HG03039 (cell line): ENCODE measurements at regions not wholly inside any gene's neighbourhood (a gene's known extent, or its start where the extent isn't known, plus 50 kb on each side); places are given as distances from the start of the nearest gene placed in this dataset.

Experiments
- ATAC-seq: cut with Tn5 transposase; IDR thresholded peaks from one replicate; pipeline ENCODE4 v1.9.1; 2021; ENCODE audit warnings: mild to moderate bottlenecking, moderate library complexity; ENCODE audit not compliant: unreplicated experiment

DNA sequence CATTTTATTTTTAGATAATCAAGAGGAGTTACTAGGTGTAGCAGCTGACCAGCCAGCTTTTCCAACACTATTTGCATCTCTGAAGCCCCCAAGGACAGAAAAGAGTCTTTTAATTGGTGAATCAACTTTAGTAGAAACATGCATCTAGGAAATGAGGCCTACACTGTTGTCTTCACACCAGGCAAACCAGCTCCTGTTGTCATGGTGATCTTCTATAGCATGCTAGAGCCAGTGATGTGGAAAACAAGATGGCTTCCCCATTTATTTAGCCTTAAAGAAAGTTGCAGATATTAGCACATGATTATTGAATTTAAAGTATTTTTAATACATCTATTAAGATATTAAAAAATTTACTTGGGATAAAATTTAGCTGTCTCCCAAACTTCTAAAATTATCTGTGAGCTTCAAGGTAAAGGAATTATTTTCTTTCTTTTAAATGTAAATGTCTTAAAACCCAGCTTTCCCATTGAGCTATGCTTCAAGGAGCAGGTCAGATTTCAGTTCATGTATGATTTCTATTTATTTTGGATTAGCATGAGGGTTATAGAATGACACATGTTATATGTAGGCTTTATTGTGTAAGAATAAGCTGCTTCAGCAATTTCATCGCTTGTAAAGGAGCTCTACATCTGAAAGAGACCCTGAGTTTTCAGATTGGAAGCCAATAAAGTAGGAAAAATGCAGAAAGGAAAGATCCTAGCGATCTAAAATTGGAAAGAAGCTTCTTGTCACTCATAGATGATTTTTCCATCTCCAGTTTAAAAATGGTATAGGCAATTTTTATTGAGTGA lies 564.9 kb upstream of the CITED2 start:
- ATAC-seq: no peak

DNA sequence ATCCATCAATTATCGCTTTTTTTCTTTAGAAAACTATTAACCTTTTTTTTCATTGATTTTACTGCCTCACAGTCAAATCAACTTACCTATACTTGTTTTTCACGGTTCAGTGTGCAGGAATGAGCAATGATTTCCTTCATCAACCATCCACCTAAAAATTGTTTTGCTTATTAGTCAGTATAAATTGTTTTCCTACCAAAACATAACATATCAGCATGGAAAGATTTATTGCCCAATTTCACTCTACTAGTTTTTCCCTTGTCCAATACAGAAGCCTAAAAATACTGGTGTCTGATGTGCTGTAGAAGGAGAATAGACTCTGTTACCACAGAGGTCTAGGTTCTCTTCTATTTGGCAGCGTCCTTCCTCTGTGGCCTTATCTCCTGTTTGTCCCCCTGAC lies 558.2 kb upstream of the CITED2 start:
- no peak for ATAC-seq

DNA sequence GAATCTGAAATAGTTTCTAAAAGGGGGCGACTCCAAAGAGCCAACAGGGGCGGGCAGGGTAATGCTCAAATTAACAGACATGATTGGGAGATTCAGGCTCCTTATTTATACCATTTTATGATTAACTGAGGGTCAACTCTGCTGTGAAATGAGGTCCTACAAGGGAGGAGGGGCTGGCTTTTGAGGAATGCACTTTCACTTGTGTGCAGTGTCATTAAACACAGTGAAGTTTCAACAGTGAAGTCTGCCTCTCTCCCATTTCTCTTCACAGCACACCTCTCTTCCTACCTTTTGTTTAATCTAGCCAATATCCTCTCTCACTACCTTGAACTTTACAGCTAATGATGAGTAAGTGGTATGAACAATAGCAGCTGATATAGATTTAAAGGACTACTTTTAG lies 557.3 kb upstream of the CITED2 start:
- no peak for ATAC-seq

DNA sequence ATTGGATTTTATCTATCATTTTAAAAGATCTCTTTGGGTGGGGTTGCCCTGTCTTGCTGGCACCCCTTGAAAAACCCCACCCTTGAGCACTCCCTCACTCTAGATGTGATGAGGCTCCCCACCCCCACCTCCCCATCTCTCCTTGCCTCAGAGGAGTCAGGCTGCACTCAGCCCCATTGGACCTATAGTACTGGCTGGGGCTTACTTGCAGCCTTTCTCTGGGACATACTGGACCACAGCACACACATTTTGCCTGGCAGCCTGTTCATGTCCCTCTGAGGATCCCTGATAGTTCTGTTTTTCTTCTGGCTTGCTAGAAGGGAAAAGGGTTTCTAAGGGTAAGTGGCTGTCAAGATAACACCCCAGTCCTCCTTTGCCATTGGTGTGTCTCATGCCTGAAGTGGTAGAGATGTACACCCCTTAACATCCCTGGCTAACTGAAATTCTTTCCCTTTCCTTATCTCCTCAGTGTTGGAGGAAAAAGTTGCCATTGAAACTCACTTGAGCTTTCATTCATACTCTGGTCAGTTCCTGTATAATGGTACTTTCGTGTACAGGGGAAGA lies 553.4 kb upstream of the CITED2 start:
- no peak for ATAC-seq

DNA sequence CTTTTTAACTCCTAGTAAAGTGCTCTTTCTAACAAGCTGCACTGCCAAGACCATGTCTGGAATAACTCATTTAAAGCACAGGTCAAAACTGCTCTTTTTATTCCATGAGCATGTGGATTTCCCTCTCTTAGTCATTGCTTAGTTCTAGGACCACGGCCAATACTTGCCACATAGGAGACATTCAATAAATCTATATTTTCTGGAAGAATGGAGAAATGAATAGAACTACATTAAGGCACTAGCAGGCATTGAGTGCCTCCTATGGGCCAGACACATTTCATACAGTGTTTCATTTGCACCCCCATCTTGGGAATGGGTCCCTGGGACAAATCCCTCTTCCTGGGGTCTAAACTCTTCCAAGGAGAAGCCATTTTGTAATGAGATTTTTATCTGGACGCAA lies 552.8 kb upstream of the CITED2 start:
- no peak for ATAC-seq

DNA sequence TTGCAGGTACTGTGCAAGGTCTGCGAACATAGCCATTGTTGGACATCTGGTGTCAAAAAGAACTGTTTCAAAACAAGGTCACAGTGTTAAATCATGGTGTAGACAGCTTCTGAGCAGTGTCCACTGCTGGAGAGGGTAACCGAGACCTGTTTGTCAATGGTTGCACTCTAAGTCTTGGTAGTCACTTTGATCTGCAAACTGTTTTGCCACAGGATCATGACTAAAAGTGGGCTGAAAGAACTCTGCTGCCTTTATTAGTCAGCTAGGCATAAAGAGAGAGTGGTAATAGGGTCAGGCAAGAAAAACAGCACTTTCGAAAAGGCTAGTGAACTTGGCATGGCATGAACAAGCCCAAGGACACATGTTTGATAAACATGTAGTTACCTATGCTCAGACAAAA lies 552.3 kb upstream of the CITED2 start:
- ATAC-seq: no peak

DNA sequence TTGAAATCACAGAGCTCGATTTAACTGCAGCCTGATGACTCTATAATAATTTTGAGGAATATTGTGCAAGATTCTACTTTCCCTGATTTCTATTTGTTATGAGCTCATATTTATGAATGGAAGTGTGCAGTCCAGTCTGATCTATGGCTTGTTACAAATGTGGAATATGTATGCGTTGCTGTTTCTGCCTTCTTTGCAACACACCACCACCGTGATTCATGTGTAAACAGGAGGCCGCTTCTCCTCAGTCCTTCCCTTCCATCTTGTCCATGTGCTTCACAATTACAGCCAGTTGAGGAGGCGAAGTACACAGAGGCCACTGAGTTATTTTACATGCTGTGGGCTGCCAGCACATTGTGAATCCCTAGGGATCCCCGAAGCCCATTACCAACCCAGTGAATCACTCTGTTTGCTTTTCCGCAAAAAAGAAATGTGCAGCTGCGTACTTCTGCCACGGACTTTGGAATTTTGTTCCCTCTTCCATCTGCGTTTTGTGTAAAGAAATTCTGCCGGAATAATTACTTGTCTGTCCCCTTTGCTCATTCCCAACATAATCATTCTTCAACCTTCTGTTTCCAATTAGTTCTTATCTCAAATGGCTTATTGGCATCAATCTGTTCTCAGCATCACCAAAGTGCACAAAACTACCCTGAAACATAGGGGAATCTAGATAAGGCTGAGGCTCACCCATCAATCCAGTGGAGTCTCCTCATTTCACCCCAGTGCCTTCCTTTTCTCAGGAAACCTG lies 551.6 kb upstream of the CITED2 start:
- ATAC-seq: no peak

DNA sequence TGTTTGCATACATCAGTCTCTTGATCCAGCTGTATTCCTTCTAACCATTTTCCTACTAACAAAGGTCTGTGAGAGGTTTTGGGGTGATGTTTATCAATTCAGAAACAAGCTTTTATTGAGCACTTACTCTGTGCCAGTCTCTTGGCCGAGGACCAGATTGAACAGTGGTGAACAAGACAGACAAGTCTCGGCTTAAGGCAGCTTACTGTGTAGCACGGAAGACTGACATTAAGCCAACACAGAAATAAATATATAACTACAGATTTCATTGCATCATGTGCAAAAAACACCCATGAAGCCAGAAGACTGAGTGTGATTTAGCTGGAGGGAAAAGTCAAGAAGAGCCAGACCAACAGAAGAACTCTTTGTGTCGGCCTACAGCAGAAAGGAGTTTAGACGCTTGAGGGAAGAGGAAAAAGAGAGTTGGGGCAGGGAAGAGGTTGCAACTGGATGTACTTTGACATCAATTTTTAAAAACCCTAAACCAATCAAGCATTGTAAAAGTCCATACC lies 549.6 kb upstream of the CITED2 start:
- ATAC-seq: no peak

DNA sequence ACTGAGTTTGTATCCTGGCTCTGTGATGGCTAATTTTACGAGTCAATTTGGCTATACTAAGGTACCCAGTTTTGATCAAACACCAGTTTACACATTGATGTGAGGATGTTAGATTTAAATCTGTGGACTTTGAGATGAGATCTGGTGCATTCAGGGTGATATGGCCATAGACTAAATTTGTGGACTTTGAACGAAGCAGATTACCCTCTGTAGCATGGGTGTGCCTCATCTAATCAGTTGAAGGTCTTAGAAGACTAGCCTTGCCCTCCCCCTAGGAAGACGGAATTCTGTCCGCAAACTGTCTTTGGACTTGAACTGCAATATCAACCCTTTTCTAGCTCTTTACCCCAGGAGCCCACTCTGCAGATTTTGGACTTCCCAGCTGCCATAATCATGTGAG lies 547.8 kb upstream of the CITED2 start:
- ATAC-seq: no peak

DNA sequence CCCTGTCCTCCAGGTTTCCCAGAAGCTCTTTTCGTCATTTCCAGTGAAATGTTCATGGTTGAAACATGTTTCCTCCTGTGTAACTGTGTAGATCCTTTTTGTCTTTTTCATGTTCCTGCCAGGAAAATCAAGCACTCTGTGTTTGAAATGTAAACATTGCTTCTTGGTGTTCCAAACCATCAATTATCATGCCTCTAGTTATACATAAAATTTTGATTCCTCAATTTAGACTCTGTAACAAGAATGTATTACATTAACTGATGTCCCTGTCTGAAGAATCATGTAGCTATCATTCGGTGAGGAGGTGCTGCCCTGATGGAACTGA lies 546.3 kb upstream of the CITED2 start:
- ATAC-seq: no peak

DNA sequence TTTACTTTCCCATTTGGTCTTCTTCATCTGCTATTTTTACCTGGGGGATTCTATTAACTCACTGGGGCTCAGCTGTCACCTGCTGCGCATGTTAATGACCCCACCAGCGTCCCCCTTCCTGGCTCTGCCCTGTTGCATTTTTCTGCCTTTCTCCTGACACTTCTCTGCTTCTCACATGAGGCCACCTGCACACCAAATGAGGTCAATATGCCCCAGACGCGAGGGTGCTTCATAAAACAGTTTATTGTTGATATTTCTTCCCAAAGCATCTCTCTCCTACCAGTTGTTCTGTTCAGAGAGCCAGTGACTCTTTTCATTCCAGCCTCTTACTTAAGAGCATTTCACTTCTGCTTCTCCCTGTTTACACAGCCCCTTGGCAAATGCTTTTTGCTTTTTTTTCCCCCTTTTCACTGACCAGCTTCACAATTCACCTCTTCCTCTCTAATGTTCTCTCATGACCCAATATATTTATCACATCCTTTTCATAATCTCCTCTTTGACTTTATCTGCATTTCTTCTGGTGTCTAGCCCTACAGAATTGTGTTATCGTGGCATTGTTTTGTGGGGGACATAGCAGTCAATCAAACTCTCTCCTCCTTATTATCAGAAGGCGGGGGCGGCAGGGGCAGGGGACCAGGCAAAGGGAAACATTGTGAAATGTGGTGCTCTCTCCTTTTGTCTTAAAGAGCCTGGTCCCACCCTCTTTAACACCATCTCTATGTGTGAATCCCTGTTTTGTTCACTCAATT lies 545.8 kb upstream of the CITED2 start:
- no peak for ATAC-seq

DNA sequence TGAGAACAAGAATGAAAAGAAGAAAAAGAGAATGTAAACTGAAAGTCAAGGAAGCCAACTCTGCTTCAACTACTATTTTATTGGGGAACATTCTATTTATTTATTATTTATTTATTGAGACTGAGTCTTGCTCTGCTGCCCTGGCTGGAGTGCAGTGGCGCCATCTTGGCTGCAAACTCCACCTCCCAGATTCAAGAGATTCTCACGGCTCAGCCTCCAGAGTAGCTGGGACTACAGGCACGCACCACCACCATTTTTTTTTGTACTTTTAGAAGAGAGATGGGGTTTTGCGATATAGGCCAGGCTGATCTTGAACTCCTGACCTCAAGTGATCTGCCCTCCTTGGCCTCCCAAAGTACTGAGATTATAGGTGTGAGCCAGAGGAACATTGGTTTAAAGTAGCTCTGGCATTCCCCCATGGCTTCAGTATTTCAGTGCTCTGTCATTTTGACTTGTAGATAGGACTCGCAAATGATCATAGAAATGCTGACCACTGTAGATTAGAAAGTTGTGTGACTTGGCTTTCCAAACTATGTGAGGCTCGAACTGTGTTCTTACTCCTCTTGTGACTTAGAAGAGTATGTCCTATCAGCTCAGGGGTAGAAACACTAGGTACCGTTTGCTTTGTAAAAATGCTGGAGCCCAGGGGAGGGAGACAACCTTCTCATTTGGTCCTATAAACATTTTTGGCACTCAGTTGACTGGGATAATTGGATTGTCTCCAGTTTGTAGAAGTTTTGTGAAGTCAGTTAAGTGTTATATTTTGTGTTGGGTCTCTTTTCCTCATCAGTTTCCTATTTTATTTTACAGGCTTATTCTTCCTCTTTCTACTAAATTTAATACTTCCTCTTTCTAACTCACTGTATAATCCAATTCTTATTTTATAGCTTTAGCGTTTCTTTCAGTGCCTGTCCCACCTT lies 544.9 kb upstream of the CITED2 start:
- ATAC-seq: no peak

DNA sequence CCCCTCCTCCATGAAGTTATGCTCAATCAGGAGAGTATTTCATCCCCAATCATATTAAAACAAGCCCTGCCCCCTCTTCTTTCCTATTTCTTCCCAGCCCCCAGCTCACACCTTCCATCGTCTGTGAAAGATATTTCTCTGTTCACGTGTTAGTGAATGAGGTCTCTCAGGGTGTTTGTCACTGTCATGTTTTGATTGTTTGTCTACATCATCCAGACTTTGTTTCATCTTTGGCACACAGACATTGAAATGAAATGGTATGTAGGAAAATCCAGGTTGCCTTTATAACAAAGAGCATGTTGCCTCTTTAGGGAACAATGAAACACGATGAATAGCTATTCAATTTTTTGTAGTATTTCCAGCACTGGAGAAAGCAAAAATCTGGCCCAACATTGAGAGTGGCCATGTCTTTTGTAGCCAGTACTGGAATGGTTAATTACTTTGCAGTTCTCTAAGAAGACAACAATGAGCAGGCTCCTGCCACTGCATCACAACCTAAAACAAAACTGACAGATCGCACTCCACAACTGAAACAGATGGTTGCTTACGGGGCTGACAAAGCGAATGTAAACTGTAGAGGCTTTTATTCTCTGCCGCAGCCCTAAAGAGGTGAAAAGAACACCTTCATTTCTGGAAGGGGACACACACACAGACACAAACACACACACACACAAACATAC lies 543.6 kb upstream of the CITED2 start:
- no peak for ATAC-seq

DNA sequence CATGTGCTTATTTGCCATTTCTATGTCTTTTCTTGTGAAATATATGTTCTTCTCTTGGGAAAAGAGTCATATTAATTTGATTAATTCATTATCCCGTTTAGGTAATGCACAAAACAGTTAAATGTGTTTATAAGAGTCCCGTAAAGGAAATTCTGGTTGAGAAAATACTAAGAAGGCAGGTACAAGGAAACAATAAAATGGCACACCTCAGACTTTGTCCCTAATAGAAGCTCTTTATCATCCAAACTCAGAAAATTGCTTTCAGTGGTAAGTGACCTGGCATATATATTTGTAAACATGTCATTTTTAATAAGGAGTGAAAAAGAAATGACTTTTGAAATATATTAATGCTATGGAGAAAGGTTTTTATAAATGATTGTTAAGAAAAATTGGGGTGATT lies 540.5 kb upstream of the CITED2 start:
- ATAC-seq: no peak

DNA sequence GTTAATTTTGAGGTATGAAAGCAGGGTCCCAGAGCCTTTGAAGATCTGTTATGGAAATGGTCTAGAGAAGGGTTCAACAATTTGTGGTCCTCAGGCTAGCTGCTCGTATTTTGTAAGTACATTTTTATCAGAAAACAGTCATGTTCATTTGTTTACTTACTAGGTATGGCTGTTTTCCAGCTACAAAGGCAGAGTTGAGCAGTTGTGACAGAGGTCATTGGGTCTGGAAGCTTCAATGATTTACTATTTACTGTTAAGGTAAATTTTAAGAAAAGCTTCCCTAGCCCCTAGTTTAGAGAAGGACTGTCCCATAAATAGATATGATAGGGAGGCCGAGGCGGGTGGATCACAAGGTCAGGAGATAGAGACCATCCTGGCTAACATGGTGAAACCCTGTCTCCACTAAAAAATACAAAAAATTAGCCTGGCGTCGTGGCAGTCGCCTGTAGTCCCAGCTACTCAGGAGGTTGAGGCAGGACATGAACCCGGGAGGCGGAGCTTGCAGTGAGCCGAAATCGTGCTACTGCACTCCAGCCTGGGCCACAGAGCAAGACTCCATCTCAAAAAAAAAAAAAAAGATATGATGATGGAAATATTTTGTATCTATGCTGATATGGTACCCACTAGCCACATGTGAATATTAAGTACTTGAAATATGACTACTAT lies 538.4 kb upstream of the CITED2 start:
- no peak for ATAC-seq

DNA sequence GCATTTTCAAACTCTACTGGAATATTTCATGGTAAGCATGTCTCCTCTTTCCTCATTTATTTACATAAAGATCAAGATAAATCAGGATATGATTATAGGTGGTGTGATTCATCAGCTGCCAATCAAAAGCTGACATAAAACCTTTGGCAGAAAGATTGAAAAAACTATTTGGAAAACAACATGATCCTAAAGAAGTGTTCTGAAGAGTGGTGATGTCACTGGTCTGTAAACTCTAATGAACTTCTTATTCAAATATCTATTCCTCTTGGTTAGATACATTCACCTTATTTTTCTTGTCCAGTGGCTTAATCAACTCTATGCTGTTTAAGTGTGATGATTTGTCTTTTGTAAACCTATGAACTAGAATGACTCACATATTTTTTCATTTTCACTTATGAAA lies 535.5 kb upstream of the CITED2 start:
- no peak for ATAC-seq

DNA sequence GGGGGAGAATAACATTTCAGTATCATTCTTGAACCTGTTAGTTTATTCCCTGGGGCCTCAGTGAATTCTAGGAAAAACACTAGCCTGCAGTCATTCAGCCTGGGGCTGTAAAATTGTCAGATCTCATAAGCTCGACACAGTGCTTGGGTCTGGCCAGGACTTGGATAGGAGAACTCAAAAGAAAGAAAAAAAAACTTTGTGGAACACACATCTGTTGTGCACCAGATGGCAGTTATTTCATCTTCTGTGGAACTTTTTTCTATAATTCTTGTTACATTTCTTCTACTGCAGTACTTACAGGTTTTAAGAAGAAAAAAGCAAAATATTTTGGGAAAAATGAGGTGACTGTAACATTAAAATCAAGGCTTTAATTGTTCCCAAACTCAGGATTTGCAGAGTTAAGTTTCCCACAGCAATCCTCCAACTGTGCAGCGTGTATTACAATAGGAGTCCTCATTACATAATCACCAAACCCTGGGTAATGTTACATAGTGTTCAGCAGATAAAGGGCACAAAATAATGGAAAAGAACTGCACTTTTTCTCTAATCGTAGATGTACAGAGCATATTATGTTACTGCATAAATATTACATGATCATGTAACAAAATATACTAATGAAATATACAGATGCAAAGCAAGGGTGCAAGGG lies 531.1 kb upstream of the CITED2 start:
- no peak for ATAC-seq

DNA sequence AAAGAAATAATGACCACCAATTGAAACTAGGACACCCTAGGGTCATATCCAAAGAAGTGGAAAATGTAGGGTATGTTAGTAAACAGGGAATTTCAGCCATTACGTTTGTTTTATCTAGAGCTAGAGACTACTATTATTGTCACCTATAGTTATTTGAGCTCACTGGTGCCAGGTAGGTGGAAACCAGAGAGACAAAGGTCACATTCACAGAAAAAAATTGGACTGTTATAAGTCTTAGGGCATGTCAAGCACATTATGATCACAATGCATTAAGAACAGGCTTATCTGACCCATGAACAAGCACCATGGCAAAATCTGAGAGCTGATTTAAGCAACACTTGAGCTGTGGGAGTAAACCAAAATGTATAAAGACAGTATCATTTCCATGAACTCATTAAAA lies 530.1 kb upstream of the CITED2 start:
- ATAC-seq: no peak

DNA sequence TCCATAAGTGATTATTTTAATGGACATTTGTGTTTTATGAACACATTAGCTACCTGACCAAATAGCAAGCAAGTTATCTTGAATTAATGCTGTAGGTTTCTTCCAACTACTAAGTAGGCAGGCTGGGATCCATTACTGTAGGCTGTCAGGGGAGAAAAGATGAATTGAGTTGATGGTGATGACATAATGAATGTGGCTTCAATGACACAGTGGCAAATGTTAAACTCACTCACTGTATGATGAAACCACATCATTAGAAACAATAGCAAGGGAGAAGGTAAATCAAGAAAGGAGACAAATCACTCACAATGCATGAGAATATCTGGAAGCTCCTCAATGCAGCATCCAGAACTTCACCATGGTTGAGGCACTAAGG lies 529.7 kb upstream of the CITED2 start:
- ATAC-seq: no peak
